Hepatocyte (in vitro differentiated cells): ENCODE measurements at regions not wholly inside any gene's neighbourhood (a gene's known extent, or its start where the extent isn't known, plus 50 kb on each side); places are given as distances from the start of the nearest gene placed in this dataset.
A peak's percentile ranks its signal among the peaks of the same experiment; 100 is the strongest.

Experiments used
- DNase-seq: peaks from one replicate; pipeline ENCODE4 v3.0.0-alpha.2; 2016; ENCODE audit warnings: low spot score
- H2AFZ ChIP-seq: fragments of 200-600 bp; sonication (generic); 2 replicates; pipeline ENCODE4 v1.6.0; 2016; ENCODE audit warnings: antibody characterized with exemption, mild to moderate bottlenecking
- H3K27ac ChIP-seq: fragments of 200-600 bp; sonication (generic); 2 replicates; pipeline ENCODE4 v1.5.1; 2016; ENCODE audit warnings: mild to moderate bottlenecking
- H3K27me3 ChIP-seq: fragments of 200-600 bp; sonication (generic); 2 replicates; pipeline ENCODE4 v1.6.1; 2016
- H3K36me3 ChIP-seq: fragments of 200-600 bp; sonication (generic); replicated peaks from 2 replicates; pipeline ENCODE4 v1.5.1; 2016; ENCODE audit warnings: low read depth; ENCODE audit not compliant: insufficient read depth
- H3K4me1 ChIP-seq: fragments of 200-600 bp; sonication (generic); 2 replicates; pipeline ENCODE4 v1.5.1; 2016; ENCODE audit warnings: mild to moderate bottlenecking, moderate library complexity; ENCODE audit not compliant: insufficient read depth
- H3K4me2 ChIP-seq: fragments of 200-600 bp; sonication (generic); 2 replicates; pipeline ENCODE4 v1.6.0; 2016
- H3K4me3 ChIP-seq: fragments of 200-600 bp; sonication (generic); 2 replicates; pipeline ENCODE4 v1.5.1; 2016; ENCODE audit warnings: mild to moderate bottlenecking
- H3K79me2 ChIP-seq: fragments of 200-600 bp; sonication (generic); 2 replicates; pipeline ENCODE4 v1.6.0; 2017; ENCODE audit warnings: mild to moderate bottlenecking
- H3K9me2 ChIP-seq: fragments of 200-600 bp; sonication (generic); replicated peaks from 2 replicates; pipeline ENCODE4 v1.6.0; 2017; ENCODE audit warnings: mild to moderate bottlenecking; ENCODE audit not compliant: insufficient read depth
- H3K9me3 ChIP-seq: fragments of 200-600 bp; sonication (generic); 2 replicates; pipeline ENCODE4 v1.5.1; 2016; ENCODE audit warnings: low read depth, mild to moderate bottlenecking
- H4K20me1 ChIP-seq: fragments of 200-600 bp; sonication (generic); 2 replicates; pipeline ENCODE4 v1.6.0; 2016; ENCODE audit warnings: mild to moderate bottlenecking; ENCODE audit not compliant: insufficient read depth, poor library complexity, severe bottlenecking
- EZH2 ChIP-seq: fragments of 200-600 bp; sonication (generic); IDR thresholded peaks from 2 replicates; pipeline ENCODE4 v1.6.1; 2016; ENCODE audit warnings: antibody characterized with exemption, mild to moderate bottlenecking, borderline replicate concordance
- EZH2phosphoT487 ChIP-seq: fragments of 200-600 bp; sonication (generic); IDR thresholded peaks from one replicate; pipeline ENCODE4 v1.6.1; 2018; ENCODE audit warnings: antibody characterized with exemption, mild to moderate bottlenecking, low read depth, moderate library complexity; ENCODE audit not compliant: unreplicated experiment, severe bottlenecking
- WGBS: methylation state at CpG from one replicate; pipeline ENCODE4 v1.1.6; 2016; ENCODE audit warnings: low lambda C conversion rate; ENCODE audit errors: missing lambda C conversion rate; 5-methylcytosine and 5-hydroxymethylcytosine counted together
- TF ChIP-seq, protein P1 (sequence below): fragments of 200-600 bp; sonication (generic); IDR thresholded peaks from 2 replicates; pipeline ENCODE4 v1.5.1; 2016; ENCODE audit warnings: antibody characterized with exemption, mild to moderate bottlenecking; ENCODE audit not compliant: poor library complexity

- no peaks in the 10 kb centered on the region for H4K20me1 ChIP-seq
- no peak overlapping the region for H2AFZ ChIP-seq
- TF ChIP-seq, protein P1, sequence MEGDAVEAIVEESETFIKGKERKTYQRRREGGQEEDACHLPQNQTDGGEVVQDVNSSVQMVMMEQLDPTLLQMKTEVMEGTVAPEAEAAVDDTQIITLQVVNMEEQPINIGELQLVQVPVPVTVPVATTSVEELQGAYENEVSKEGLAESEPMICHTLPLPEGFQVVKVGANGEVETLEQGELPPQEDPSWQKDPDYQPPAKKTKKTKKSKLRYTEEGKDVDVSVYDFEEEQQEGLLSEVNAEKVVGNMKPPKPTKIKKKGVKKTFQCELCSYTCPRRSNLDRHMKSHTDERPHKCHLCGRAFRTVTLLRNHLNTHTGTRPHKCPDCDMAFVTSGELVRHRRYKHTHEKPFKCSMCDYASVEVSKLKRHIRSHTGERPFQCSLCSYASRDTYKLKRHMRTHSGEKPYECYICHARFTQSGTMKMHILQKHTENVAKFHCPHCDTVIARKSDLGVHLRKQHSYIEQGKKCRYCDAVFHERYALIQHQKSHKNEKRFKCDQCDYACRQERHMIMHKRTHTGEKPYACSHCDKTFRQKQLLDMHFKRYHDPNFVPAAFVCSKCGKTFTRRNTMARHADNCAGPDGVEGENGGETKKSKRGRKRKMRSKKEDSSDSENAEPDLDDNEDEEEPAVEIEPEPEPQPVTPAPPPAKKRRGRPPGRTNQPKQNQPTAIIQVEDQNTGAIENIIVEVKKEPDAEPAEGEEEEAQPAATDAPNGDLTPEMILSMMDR = no peak
- no peak for TF ChIP-seq EZH2phosphoT487
- TF ChIP-seq EZH2 = no peak
- H3K27me3 ChIP-seq = no peaks in the 10 kb centered on the region
- WGBS = 83% methylated on average over 1 of the region's 1 CpG
- H3K36me3 ChIP-seq = no peaks in the 10 kb centered on the region
- no peaks in the 10 kb centered on the region for H3K9me2 ChIP-seq
- H3K27ac ChIP-seq = no peak overlapping the region
- no peaks in the 10 kb centered on the region for H3K79me2 ChIP-seq
- no peak overlapping the region for H3K4me2 ChIP-seq
- no peaks in the 10 kb centered on the region for H3K9me3 ChIP-seq
- no peak for DNase-seq
- no peak overlapping the region for H3K4me3 ChIP-seq
- no peaks in the 10 kb centered on the region for H3K4me1 ChIP-seq
Measured at GRCh38 chrX:5702890-5703289, 525.8 kb downstream of the NLGN4X start.

DNA sequence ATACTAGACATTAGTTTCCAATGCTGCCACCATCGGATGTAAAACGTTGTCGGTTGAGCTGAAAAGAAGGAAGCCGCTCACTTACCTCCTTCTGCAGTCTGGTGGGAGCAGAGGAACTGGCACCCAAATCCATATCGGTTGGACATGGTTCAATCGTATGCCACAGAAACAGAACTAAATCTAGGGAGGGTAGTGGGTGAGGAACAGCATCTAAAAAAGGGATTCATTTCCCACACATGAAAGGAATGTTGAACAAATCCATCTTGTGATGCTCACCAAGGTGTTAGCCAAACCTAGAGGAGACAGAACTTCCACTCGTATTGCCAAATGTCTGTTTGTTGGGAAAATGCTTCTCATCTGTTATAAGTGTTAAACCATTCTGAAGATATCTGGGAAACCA is 532.7 kb downstream of the NLGN4X start:
- Histone ChIP-seq H3K4me3 (no peak overlapping the region), H3K4me2 (no peak overlapping the region), H3K4me1 (no peaks in the 10 kb centered on the region), H2AFZ (no peak overlapping the region), H3K9me2 (no peaks in the 10 kb centered on the region), H3K79me2 (no peaks in the 10 kb centered on the region), H4K20me1 (no peaks in the 10 kb centered on the region), H3K9me3 (no peaks in the 10 kb centered on the region), H3K27ac (no peak overlapping the region), H3K36me3 (no peaks in the 10 kb centered on the region), H3K27me3 (no peaks in the 10 kb centered on the region)
- TF ChIP-seq, protein P1 = no peak
- TF ChIP-seq EZH2phosphoT487 = no peak
- TF ChIP-seq EZH2 = no peak
- 95% methylated on average over 7 of the region's 7 CpGs for WGBS
- no peak for DNase-seq

- H3K9me3 ChIP-seq = no peaks in the 10 kb centered on the region
- no peaks in the 10 kb centered on the region for H3K4me1 ChIP-seq
- H3K4me2 ChIP-seq = no peak overlapping the region
- WGBS = 69% methylated on average over 2 of the region's 2 CpGs
- H4K20me1 ChIP-seq = no peaks in the 10 kb centered on the region
- DNase-seq = no peak
- H2AFZ ChIP-seq = no peak overlapping the region
- H3K9me2 ChIP-seq = no peaks in the 10 kb centered on the region
- H3K79me2 ChIP-seq = no peaks in the 10 kb centered on the region
- no peak overlapping the region for H3K27ac ChIP-seq
- TF ChIP-seq EZH2phosphoT487 (no peak), EZH2 (no peak)
- TF ChIP-seq, protein P1 = no peak
- H3K4me3 ChIP-seq = no peak overlapping the region
- no peaks in the 10 kb centered on the region for H3K27me3 ChIP-seq
- no peaks in the 10 kb centered on the region for H3K36me3 ChIP-seq
Measured at GRCh38 chrX:5683996-5684395, 544.7 kb downstream of the NLGN4X start.

DNA sequence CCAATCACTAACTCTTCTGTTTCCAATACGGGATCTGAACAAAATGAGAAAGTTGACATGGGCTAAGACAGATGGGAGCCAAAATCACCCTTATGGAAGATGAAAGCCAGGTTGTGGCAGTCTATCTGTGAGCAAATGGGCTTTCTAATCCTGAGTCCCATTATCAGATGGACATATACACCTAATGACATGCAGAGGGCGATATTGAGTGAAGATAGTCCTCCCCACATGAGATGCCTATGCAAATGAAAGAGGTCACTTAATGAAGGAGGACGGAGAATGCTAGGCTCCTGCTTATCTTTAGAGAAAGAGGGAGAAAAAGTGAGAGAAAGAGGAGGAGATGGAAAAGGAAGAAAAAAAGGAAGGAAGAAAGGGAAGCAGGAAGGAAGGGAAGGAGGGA is 547.5 kb downstream of the NLGN4X start:
- peak; percentile 21 for DNase-seq
- 58% methylated on average over 3 of the region's 3 CpGs for WGBS

More for the DNA sequence above, 547.5 kb downstream of the NLGN4X start:
- TF ChIP-seq, protein P1 = peak; percentile 8
- TF ChIP-seq EZH2phosphoT487 = no peak
- H3K9me3 ChIP-seq = no peaks in the 10 kb centered on the region
- no peak overlapping the region for H3K4me3 ChIP-seq
- H3K4me1 ChIP-seq = no peaks in the 10 kb centered on the region
- no peaks in the 10 kb centered on the region for H3K27me3 ChIP-seq
- no peak overlapping the region for H3K4me2 ChIP-seq
- no peaks in the 10 kb centered on the region for H3K36me3 ChIP-seq
- H2AFZ ChIP-seq = no peak overlapping the region
- H3K9me2 ChIP-seq = no peaks in the 10 kb centered on the region
- no peaks in the 10 kb centered on the region for H4K20me1 ChIP-seq
- H3K27ac ChIP-seq = no peak overlapping the region
- no peaks in the 10 kb centered on the region for H3K79me2 ChIP-seq
